ENCODE measurements at regions not wholly inside any gene's neighbourhood (a gene's known extent, or its start where the extent isn't known, plus 50 kb on each side); places are given as distances from the start of the nearest gene placed in this dataset.

DNA sequence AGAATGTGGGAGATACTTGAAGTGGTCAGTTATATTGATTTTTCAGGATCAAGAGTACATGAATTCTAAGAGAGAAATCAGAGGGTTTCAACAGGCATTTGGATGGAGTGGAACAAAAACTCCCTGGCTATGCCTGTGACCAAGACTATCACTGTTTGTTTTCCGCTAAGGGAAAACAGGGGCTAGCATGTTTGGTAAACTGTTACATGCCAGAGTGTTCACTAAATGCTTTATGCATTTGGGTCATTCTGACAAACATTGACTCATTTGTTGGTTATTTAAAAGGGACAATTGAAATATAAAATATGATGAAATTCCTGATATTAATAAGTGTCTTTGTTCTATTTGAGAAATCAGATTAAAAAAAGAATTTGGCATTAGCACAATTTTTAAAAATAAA is 603.9 kb upstream of the KCNMB2 start:
- no peaks in the 10 kb centered on the region for H3K79me2 ChIP-seq (ENCODE audit: low read depth)
- DNase-seq, result no peak
- H4K20me1 ChIP-seq (ENCODE audit: insufficient read depth), result no peaks in the 10 kb centered on the region
- H3F3A ChIP-seq (ENCODE audit: insufficient read depth, low read depth), result 0 out of 2 replicates have a peak, but pooled peaks cover 5% of the 10 kb centered on the region
- no peak overlapping the region for H3K4me2 ChIP-seq
- no peak for TF ChIP-seq EZH2 (IDR thresholded peaks at IDR 0.05; ENCODE audit: low read depth)
- TF ChIP-seq, protein P1, sequence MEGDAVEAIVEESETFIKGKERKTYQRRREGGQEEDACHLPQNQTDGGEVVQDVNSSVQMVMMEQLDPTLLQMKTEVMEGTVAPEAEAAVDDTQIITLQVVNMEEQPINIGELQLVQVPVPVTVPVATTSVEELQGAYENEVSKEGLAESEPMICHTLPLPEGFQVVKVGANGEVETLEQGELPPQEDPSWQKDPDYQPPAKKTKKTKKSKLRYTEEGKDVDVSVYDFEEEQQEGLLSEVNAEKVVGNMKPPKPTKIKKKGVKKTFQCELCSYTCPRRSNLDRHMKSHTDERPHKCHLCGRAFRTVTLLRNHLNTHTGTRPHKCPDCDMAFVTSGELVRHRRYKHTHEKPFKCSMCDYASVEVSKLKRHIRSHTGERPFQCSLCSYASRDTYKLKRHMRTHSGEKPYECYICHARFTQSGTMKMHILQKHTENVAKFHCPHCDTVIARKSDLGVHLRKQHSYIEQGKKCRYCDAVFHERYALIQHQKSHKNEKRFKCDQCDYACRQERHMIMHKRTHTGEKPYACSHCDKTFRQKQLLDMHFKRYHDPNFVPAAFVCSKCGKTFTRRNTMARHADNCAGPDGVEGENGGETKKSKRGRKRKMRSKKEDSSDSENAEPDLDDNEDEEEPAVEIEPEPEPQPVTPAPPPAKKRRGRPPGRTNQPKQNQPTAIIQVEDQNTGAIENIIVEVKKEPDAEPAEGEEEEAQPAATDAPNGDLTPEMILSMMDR (conservative IDR thresholded peaks at IDR 0.05), result no peak
- intact Hi-C loops (cut with micrococcal nuclease; ENCODE audit: unreplicated experiment), result no loop called here
- H3K9me3 ChIP-seq (ENCODE audit: insufficient read depth, low read depth), result peaks cover 23% of the 10 kb centered on the region; the same call in 1 of the 2 replicates
- H3K4me1 ChIP-seq (replicated peaks; ENCODE audit: insufficient read depth), result peaks cover 22% of the 10 kb centered on the region
- H3K4me3 ChIP-seq, result no peak overlapping the region
- no peak overlapping the region for H2AFZ ChIP-seq
- no peak overlapping the region for H3K27ac ChIP-seq
- no TSS peak for BruUV-seq (replicated peaks)
- no peaks in the 10 kb centered on the region for H3K9me2 ChIP-seq (ENCODE audit: insufficient read depth)
- POLR2A ChIA-PET (ENCODE audit: unreplicated experiment), result interaction anchor here (0.6 kb wide), 1 partner anchor 41 kb away, joined by 7 read pairs; no protein-coding TSS in a partner anchor
- no peaks in the 10 kb centered on the region for H3K27me3 ChIP-seq (ENCODE audit: insufficient read depth, low read depth)
- no peaks in the 10 kb centered on the region for H3K36me3 ChIP-seq (ENCODE audit: low read depth)
- CTCF ChIA-PET, result interaction anchor here (0.7 kb wide), 1 partner anchor 489 kb away, joined by 3 read pairs; no protein-coding TSS in a partner anchor

DNA sequence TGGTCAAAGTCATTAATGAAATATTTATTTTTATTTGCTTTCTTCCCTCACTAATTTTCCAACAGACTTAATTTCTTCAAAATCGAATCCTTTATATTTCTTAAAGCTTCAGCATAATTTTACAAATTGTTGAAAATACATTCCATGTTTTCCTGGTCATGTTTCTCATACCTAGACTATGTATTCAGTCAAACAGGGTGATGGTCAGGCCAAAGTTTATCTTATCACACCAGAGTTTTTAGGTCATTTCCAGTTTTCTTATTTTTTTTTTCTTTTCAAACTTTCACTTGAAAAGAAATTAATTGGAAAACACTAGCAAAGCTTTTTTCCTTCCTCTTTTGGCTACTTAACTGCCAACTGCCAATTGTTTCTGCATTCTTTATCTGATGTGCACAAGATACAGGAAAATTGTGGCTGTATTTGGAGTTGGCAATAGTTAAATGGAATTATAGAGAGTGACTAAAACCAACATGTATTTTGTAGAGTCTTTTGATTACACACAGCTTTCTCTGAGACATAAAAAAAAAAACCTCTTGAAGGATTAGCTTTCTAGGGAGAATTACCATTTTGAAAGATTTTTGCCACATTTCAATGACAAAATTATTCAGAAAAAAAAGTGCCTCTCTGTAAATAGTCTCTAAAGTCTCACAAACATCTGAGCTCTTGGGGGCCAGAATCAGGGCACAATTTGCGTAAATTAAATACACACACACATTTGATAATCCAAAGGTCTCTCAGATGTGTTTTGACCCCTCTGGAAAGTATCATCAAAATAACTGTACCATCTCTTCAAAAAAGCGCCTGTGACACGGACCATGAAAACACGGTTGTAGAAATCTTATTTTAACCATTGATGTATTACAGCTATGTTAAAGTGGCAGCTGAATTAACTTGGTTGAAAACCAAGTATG is 603.2 kb upstream of the KCNMB2 start:
- no peak for DNase-seq
- no peaks in the 10 kb centered on the region for H3K79me2 ChIP-seq (ENCODE audit: low read depth)
- ChIA-PET CTCF (interaction anchor here (0.7 kb wide), 2 partner anchors 313 to 490 kb away, joined by 3 read pairs; no protein-coding TSS in a partner anchor), POLR2A (ENCODE audit: unreplicated experiment) (interaction anchor here (0.6 kb wide), 1 partner anchor 41 kb away, joined by 7 read pairs; no protein-coding TSS in a partner anchor)
- H3F3A ChIP-seq (ENCODE audit: insufficient read depth, low read depth), result 0 out of 2 replicates have a peak, but pooled peaks cover 5% of the 10 kb centered on the region
- TF ChIP-seq, protein P1 (conservative IDR thresholded peaks at IDR 0.05), result no peak
- TF ChIP-seq EZH2 (IDR thresholded peaks at IDR 0.05; ENCODE audit: low read depth), result no peak
- no peaks in the 10 kb centered on the region for H4K20me1 ChIP-seq (ENCODE audit: insufficient read depth)
- H3K4me1 ChIP-seq (replicated peaks; ENCODE audit: insufficient read depth), result peaks cover 16% of the 10 kb centered on the region
- H3K36me3 ChIP-seq (ENCODE audit: low read depth), result no peaks in the 10 kb centered on the region
- intact Hi-C loops (cut with micrococcal nuclease; ENCODE audit: unreplicated experiment), result no loop called here
- H3K9me3 ChIP-seq (ENCODE audit: insufficient read depth, low read depth), result peaks cover 17% of the 10 kb centered on the region; the same call in 1 of the 2 replicates
- no TSS peak for BruUV-seq (replicated peaks)
- H3K27ac ChIP-seq, result no peak overlapping the region
- no peak overlapping the region for H3K4me2 ChIP-seq
- H2AFZ ChIP-seq, result 0 out of 2 replicates have a peak overlapping the region, but pooled peaks have one; percentile 3
- H3K9me2 ChIP-seq (ENCODE audit: insufficient read depth), result no peaks in the 10 kb centered on the region
- no peak overlapping the region for H3K4me3 ChIP-seq
- no peaks in the 10 kb centered on the region for H3K27me3 ChIP-seq (ENCODE audit: insufficient read depth, low read depth)

DNA sequence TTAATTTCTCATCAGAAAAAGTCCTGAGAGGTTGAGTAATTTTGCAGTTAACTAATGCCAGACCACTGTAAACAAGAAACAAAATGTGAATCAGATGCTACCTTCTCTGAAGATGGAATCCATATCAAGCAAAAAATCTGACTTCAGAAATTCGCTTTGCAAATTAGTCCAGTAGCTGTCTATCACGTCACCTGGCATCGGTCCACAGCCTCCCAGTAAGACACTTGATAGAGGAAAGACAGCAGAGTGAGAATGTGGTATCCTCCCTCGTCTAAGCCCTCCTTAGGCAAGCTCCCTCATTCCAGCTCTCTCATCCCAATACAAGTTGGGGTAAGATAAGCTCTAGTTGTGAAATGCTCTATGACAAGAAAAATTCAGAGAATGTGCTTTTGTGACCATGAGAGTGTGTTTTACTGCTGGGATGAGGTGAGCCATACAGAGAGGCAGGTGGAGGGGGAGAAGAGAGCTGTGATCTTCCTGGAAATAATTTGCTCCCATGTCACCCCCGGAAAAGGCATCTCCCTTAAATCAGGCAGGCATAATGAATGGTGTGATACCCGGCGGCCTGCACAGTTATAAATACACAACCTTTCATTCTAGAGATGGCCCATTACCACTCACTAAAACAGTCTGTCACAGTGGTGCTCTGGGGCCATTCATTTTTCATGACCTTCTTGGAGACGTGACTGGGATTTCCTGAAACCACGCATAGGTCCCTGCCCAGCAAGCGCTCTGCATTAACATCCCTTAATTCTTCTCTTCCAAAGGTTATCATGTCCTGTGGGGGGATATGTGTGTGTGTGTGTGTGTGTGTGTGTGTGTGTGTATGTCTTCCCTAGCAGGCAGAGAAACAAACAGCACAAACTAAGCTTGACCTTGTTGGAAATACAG is 602.0 kb upstream of the KCNMB2 start:
- peaks cover 4% of the 10 kb centered on the region for H3K4me1 ChIP-seq (replicated peaks; ENCODE audit: insufficient read depth)
- DNase-seq, result no peak
- intact Hi-C loops (cut with micrococcal nuclease; ENCODE audit: unreplicated experiment), result no loop called here
- H3K27me3 ChIP-seq (ENCODE audit: insufficient read depth, low read depth), result no peaks in the 10 kb centered on the region
- H3K79me2 ChIP-seq (ENCODE audit: low read depth), result no peaks in the 10 kb centered on the region
- no TSS peak for BruUV-seq (replicated peaks)
- H3K4me3 ChIP-seq, result no peak overlapping the region
- H3K9me2 ChIP-seq (ENCODE audit: insufficient read depth), result no peaks in the 10 kb centered on the region
- no peak for TF ChIP-seq EZH2 (IDR thresholded peaks at IDR 0.05; ENCODE audit: low read depth)
- TF ChIP-seq, protein P1 (conservative IDR thresholded peaks at IDR 0.05), result no peak
- H2AFZ ChIP-seq, result no peak overlapping the region
- H3F3A ChIP-seq (ENCODE audit: insufficient read depth, low read depth), result no peaks in the 10 kb centered on the region
- no peaks in the 10 kb centered on the region for H3K36me3 ChIP-seq (ENCODE audit: low read depth)
- peaks cover 7% of the 10 kb centered on the region; the same call in 1 of the 2 replicates for H3K9me3 ChIP-seq (ENCODE audit: insufficient read depth, low read depth)
- H3K4me2 ChIP-seq, result no peak overlapping the region
- H4K20me1 ChIP-seq (ENCODE audit: insufficient read depth), result no peaks in the 10 kb centered on the region
- ChIA-PET CTCF (interaction anchor here (0.6 kb wide), 1 partner anchor 77 kb away, joined by 4 read pairs; no protein-coding TSS in a partner anchor), POLR2A (ENCODE audit: unreplicated experiment) (interaction anchor here (0.7 kb wide), 1 partner anchor 39 kb away, joined by 10 read pairs; no protein-coding TSS in a partner anchor)
- no peak overlapping the region for H3K27ac ChIP-seq

All from PC-9 (cell line).